ENCODE measurements at regions not wholly inside any gene's neighbourhood (a gene's known extent, or its start where the extent isn't known, plus 50 kb on each side); places are given as distances from the start of the nearest gene placed in this dataset.

DNA sequence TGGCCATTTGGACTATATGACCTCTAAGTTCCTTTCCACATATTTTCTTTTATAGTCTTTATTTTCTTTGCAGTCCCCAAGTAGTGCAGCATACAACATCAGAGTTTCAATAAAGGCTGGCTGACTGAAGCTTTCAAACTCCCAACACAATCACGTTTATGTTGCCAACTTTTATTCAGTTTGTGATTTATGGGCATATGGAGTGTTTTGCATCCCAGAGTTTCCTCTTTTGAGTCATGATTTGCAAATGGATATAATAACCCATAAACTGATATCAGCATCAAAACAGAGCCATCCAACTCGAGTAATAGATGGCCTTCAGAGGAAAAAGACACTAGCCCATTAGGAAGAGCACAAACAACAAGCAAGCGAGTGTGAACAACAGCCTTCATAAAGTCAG is 414.0 kb downstream of the ELAVL2 start:
- TF ChIP-seq POLR2AphosphoS5 (IDR thresholded peaks at IDR 0.05; ENCODE audit: insufficient read depth in 1 of 2, low read depth in 1 of 2) (no peak), POLR2A (IDR thresholded peaks at IDR 0.05) (no peak)
- TF ChIP-seq, protein P1, sequence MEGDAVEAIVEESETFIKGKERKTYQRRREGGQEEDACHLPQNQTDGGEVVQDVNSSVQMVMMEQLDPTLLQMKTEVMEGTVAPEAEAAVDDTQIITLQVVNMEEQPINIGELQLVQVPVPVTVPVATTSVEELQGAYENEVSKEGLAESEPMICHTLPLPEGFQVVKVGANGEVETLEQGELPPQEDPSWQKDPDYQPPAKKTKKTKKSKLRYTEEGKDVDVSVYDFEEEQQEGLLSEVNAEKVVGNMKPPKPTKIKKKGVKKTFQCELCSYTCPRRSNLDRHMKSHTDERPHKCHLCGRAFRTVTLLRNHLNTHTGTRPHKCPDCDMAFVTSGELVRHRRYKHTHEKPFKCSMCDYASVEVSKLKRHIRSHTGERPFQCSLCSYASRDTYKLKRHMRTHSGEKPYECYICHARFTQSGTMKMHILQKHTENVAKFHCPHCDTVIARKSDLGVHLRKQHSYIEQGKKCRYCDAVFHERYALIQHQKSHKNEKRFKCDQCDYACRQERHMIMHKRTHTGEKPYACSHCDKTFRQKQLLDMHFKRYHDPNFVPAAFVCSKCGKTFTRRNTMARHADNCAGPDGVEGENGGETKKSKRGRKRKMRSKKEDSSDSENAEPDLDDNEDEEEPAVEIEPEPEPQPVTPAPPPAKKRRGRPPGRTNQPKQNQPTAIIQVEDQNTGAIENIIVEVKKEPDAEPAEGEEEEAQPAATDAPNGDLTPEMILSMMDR (IDR thresholded peaks at IDR 0.05): no peak

Measured in vagina (tissue), 2 donors.